K562 (cell line): ENCODE measurements at regions not wholly inside any gene's neighbourhood (a gene's known extent, or its start where the extent isn't known, plus 50 kb on each side); places are given as distances from the start of the nearest gene placed in this dataset.

Experiments used
- ATAC-seq: fragments of 200-7000 bp; cut with Tn5 transposase; 3 replicates; pipeline ENCODE4 v1.9.1; 2020; ENCODE audit warnings: moderate library complexity
- BruUV-seq: library from RNA; stranded (reverse); fragments of 400-500 nt; replicated peaks from 2 replicates; lab custom pipeline; 2021; lab: Mats Ljungman, UMichigan
- CTCF ChIA-PET: fragments of 300-600 bp; formaldehyde crosslinking; extraction: SDS; loops from one replicate; lab custom pipeline; 2021; ENCODE audit warnings: low intra/inter-chr PET ratio; lab: Yijun Ruan, JAX
- POLR2A ChIA-PET: fragments of 300-600, 350-650 bp; sonication (Branson Sonifier 250); formaldehyde crosslinking; extraction: SDS; loops from one replicate; lab custom pipeline; 2021; ENCODE audit warnings: antibody characterized with exemption, inconsistent platforms; lab: Yijun Ruan, JAX
- DNase-seq, 4 experiments: peaks; one replicate each; pipeline versions ENCODE4 v3.0.0 to v3.0.0-alpha.2; 2011 to 2018; ENCODE audit warnings: low spot score in 3 of 4, mixed read lengths in 3 of 4; ENCODE audit errors: extremely low read depth in 1 of 4
- FAIRE-seq: peaks from 2 replicates; lab custom pipeline; 2011; peaks lifted over from hg19 to GRCh38; lab: Jason Lieb, UNC
- H2AFZ ChIP-seq: 2 replicates; pipeline ENCODE4 v1.6.0; 2011; ENCODE audit warnings: low read depth, low read length, control low read depth, inconsistent platforms
- H3K27ac ChIP-seq: fragments of 200-600 bp; 3 replicates; pipeline ENCODE4 v1.8.0; 2011; ENCODE audit warnings: low read depth, mild to moderate bottlenecking, control low read depth, inconsistent platforms, low read length, moderate library complexity, mixed read lengths; ENCODE audit errors: extremely low read depth
- H3K27me3 ChIP-seq, 2 experiments: fragments of 300-600 bp in 1 of 2; 2 replicates in 1 of 2; 3 replicates in 1 of 2; pipeline versions ENCODE4 v1.6.0 to v1.8.0; 2011; ENCODE audit warnings: inconsistent platforms in 2 of 2, low read length in 2 of 2, mild to moderate bottlenecking in 1 of 2, mixed read lengths in 1 of 2, moderate library complexity in 1 of 2; ENCODE audit not compliant: control insufficient read depth in 2 of 2, insufficient read depth in 2 of 2
- H3K36me3 ChIP-seq: fragments of 300-600 bp; 3 replicates; pipeline ENCODE4 v1.8.0; 2011; ENCODE audit warnings: mild to moderate bottlenecking, low read length, inconsistent platforms; ENCODE audit not compliant: control insufficient read depth, insufficient read depth
- H3K4me1 ChIP-seq, 2 experiments: fragments of 200-600 bp in 1 of 2; replicated peaks in 1 of 2; 2 replicates in 1 of 2; 3 replicates in 1 of 2; pipeline versions ENCODE4 v1.5.1 to v1.8.0; 2011; ENCODE audit warnings: inconsistent platforms in 2 of 2, low read length in 2 of 2, mild to moderate bottlenecking in 1 of 2, mixed read lengths in 1 of 2, moderate library complexity in 1 of 2; ENCODE audit not compliant: control insufficient read depth in 2 of 2, insufficient read depth in 2 of 2
- H3K4me2 ChIP-seq: 2 replicates; pipeline ENCODE4 v1.6.1; 2011; ENCODE audit warnings: low read length, control low read depth, inconsistent platforms, mixed read lengths; ENCODE audit not compliant: insufficient read depth
- H3K4me3 ChIP-seq: fragments of 200-600 bp; sonication (generic), shearing (Covaris generic); 2 replicates; pipeline ENCODE4 v1.5.1; 2016; ENCODE audit warnings: control low read depth, inconsistent platforms
- H3K79me2 ChIP-seq: fragments of 200-600 bp; 3 replicates; pipeline ENCODE4 v1.8.0; 2011; ENCODE audit warnings: low read length, inconsistent platforms; ENCODE audit not compliant: control insufficient read depth, insufficient read depth
- H3K9ac ChIP-seq, 2 experiments: 2 replicates each; pipeline versions ENCODE4 v1.6.0 to v1.6.1; 2011; ENCODE audit warnings: low read depth in 2 of 2, low read length in 2 of 2, control low read depth in 1 of 2, inconsistent platforms in 1 of 2, mild to moderate bottlenecking in 1 of 2, mixed read lengths in 1 of 2; ENCODE audit not compliant: insufficient read depth in 1 of 2
- H3K9me1 ChIP-seq: one replicate; pipeline ENCODE4 v1.6.0; 2011; ENCODE audit warnings: inconsistent platforms, mild to moderate bottlenecking, low read length, moderate library complexity; ENCODE audit not compliant: control insufficient read depth, insufficient read depth
- H3K9me3 ChIP-seq: replicated peaks from 2 replicates; pipeline ENCODE4 v1.5.1; 2011; ENCODE audit warnings: low read depth, low read length, inconsistent platforms; ENCODE audit not compliant: control insufficient read depth, insufficient read depth
- H4K20me1 ChIP-seq: replicated peaks from 2 replicates; pipeline ENCODE4 v1.6.1; 2011; ENCODE audit warnings: low read length, inconsistent platforms, mixed read lengths; ENCODE audit not compliant: control insufficient read depth, insufficient read depth
- BACH1 ChIP-seq: fragments of 200-800 bp; sonication (Bioruptor generic); IDR thresholded peaks from 2 replicates; pipeline ENCODE4 v1.6.1; 2016; ENCODE audit warnings: missing genetic modification characterization, missing compliant biosample characterization
- BRF1 ChIP-seq: IDR thresholded peaks from 3 replicates; pipeline ENCODE4 v1.6.1; 2011; ENCODE audit warnings: borderline replicate concordance, mild to moderate bottlenecking; ENCODE audit not compliant: insufficient read length; ENCODE audit errors: extremely low read depth
- CHD2 ChIP-seq: IDR thresholded peaks from 2 replicates; pipeline ENCODE4 v1.6.1; 2011; ENCODE audit warnings: low read depth, low read length
- FOXJ2 ChIP-seq: fragments of 200-800 bp; sonication (Bioruptor generic); IDR thresholded peaks from 2 replicates; pipeline ENCODE4 v1.6.1; 2016; ENCODE audit warnings: missing genetic modification characterization, missing compliant biosample characterization
- ILK ChIP-seq: fragments of 450-650 bp; IDR thresholded peaks from 2 replicates; pipeline ENCODE4 v1.6.1; 2016; ENCODE audit warnings: missing genetic modification characterization, low read depth, mild to moderate bottlenecking, missing compliant biosample characterization, moderate library complexity, borderline replicate concordance
- KHSRP ChIP-seq: fragments of 450-650 bp; IDR thresholded peaks from 2 replicates; pipeline ENCODE4 v1.6.1; 2017
- NFE2 ChIP-seq: IDR thresholded peaks from 2 replicates; pipeline ENCODE4 v1.6.1; 2014; ENCODE audit warnings: antibody characterized with exemption, low read depth
- NFIX ChIP-seq: fragments of 250-450 bp; sonication (Bioruptor Pico); IDR thresholded peaks from 2 replicates; pipeline ENCODE4 v1.4.0; 2020; ENCODE audit warnings: low read depth, mild to moderate bottlenecking, moderate library complexity
- POLR2H ChIP-seq: IDR thresholded peaks from 2 replicates; pipeline ENCODE4 v1.6.1; 2016; ENCODE audit warnings: missing genetic modification characterization, low read depth, mild to moderate bottlenecking, control low read depth, missing compliant biosample characterization, moderate library complexity
- RAD51 ChIP-seq: fragments of 450-650 bp; IDR thresholded peaks from 2 replicates; pipeline ENCODE4 v1.7.1; 2016; ENCODE audit warnings: low read depth, mild to moderate bottlenecking, borderline replicate concordance
- RBBP5 ChIP-seq: fragments of 200-600 bp; sonication (generic); IDR thresholded peaks from 2 replicates; pipeline ENCODE4 v1.6.1; 2012; ENCODE audit warnings: borderline replicate concordance, mild to moderate bottlenecking, low read length, control low read depth, inconsistent platforms; ENCODE audit not compliant: insufficient read depth, poor library complexity, severe bottlenecking
- SMARCB1 ChIP-seq: IDR thresholded peaks from 2 replicates; pipeline ENCODE4 v1.6.1; 2011; ENCODE audit warnings: improper control_type of control experiment, low read depth; ENCODE audit not compliant: insufficient read length
- TAF1 ChIP-seq: IDR thresholded peaks from 2 replicates; pipeline ENCODE4 v1.6.1; 2011; ENCODE audit warnings: mild to moderate bottlenecking, low read length, moderate library complexity; ENCODE audit not compliant: insufficient read depth, control insufficient read depth, severe bottlenecking; ENCODE audit errors: extremely low read depth
- ZNF280B ChIP-seq: fragments of 250-450 bp; sonication (Bioruptor Pico); IDR thresholded peaks from 2 replicates; pipeline ENCODE4 v1.5.1; 2021; ENCODE audit warnings: mild to moderate bottlenecking
- ZNF436 ChIP-seq: fragments of 250-450, 450-650 bp; sonication (Bioruptor Pico); formaldehyde crosslinking; IDR thresholded peaks from 2 replicates; pipeline ENCODE4 v1.7.0; 2020; ENCODE audit warnings: mild to moderate bottlenecking
- WGBS: fragments of 100-300 bp; shearing (Covaris generic); methylation state at CpG from one replicate; pipeline ENCODE4 v1.1.6; 2016; ENCODE audit warnings: low coverage, mixed read lengths; ENCODE audit not compliant: insufficient coverage; ENCODE audit errors: missing lambda C conversion rate; 5-methylcytosine and 5-hydroxymethylcytosine counted together
- in situ Hi-C: fragments of 300-500 bp; cut with MboI; formaldehyde crosslinking; loops from 4 replicates; pipeline ENCODE4 v1.15.0; 2018; ENCODE audit warnings: inconsistent platforms, mixed read lengths
- intact Hi-C: fragments of 100-400 bp; cut with micrococcal nuclease; formaldehyde crosslinking; loops from 2 replicates; pipeline ENCODE4 v1.14.2; 2022
- TF ChIP-seq, protein P1 (sequence below), 2 experiments: IDR thresholded peaks; 2 replicates each; pipeline ENCODE4 v1.6.1; 2012; ENCODE audit warnings: improper control_type of control experiment in 2 of 2, low read depth in 2 of 2, low read length in 2 of 2, borderline replicate concordance in 1 of 2
- TF ChIP-seq, protein P2 (sequence below), 2 experiments: fragments of 450-650 bp; IDR thresholded peaks; 2 replicates each; pipeline ENCODE4 v1.6.1; 2016

GRCh38 chr14:97077687-97078086, 280.5 kb downstream of the VRK1 start:
- Histone ChIP-seq H3K9me1 (no peaks in the 10 kb centered on the region), H4K20me1 (no peaks in the 10 kb centered on the region), H3K4me2 (peak overlapping the region; percentile 40), H3K9me3 (no peaks in the 10 kb centered on the region), H3K27ac (no peak overlapping the region), H3K36me3 (no peaks in the 10 kb centered on the region), H3K4me3 (no peak overlapping the region), H3K79me2 (no peaks in the 10 kb centered on the region), H2AFZ (peak overlapping the region; percentile 69), H3K9ac (no peak overlapping the region), H3K27me3 (no peaks in the 10 kb centered on the region; a peak in 2 of 5 replicates)
- BruUV-seq: no TSS peak
- ChIA-PET CTCF (no interaction called here), POLR2A (interaction anchor here (0.9 to 1.2 kb wide), 2 partner anchors 11 to 15 kb away, joined by 4 to 5 read pairs; no protein-coding TSS in a partner anchor)
- WGBS: 26% methylated on average over 4 of the region's 4 CpGs
- in situ Hi-C loops (no loop called here), intact Hi-C loops (no loop called here)
- no peak; the same call in 2 of the 3 replicates for ATAC-seq
- no peak for DNase-seq
- peak; percentile 11 for FAIRE-seq
- TF ChIP-seq RAD51 (no peak), KHSRP (no peak), SMARCB1 (no peak), ILK (no peak), NFIX (CRISPR knock-in tag) (no peak), TAF1 (no peak), POLR2H (no peak), BACH1 (tag) (0 out of 2 replicates have a peak, but pooled peaks have one; percentile 4), ZNF280B (no peak), ZNF436 (CRISPR knock-in tag) (no peak), RBBP5 (no peak), FOXJ2 (tag) (0 out of 2 replicates have a peak, but pooled peaks have one; percentile 19), BRF1 (no peak), CHD2 (no peak), NFE2 (no peak)
- TF ChIP-seq, protein P1, sequence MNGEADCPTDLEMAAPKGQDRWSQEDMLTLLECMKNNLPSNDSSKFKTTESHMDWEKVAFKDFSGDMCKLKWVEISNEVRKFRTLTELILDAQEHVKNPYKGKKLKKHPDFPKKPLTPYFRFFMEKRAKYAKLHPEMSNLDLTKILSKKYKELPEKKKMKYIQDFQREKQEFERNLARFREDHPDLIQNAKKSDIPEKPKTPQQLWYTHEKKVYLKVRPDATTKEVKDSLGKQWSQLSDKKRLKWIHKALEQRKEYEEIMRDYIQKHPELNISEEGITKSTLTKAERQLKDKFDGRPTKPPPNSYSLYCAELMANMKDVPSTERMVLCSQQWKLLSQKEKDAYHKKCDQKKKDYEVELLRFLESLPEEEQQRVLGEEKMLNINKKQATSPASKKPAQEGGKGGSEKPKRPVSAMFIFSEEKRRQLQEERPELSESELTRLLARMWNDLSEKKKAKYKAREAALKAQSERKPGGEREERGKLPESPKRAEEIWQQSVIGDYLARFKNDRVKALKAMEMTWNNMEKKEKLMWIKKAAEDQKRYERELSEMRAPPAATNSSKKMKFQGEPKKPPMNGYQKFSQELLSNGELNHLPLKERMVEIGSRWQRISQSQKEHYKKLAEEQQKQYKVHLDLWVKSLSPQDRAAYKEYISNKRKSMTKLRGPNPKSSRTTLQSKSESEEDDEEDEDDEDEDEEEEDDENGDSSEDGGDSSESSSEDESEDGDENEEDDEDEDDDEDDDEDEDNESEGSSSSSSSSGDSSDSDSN (IDR thresholded peaks at IDR 0.05; ENCODE audit: borderline replicate concordance in 1 of 2, low read depth in 2 of 2, low read length in 2 of 2): no peak
- TF ChIP-seq, protein P2, sequence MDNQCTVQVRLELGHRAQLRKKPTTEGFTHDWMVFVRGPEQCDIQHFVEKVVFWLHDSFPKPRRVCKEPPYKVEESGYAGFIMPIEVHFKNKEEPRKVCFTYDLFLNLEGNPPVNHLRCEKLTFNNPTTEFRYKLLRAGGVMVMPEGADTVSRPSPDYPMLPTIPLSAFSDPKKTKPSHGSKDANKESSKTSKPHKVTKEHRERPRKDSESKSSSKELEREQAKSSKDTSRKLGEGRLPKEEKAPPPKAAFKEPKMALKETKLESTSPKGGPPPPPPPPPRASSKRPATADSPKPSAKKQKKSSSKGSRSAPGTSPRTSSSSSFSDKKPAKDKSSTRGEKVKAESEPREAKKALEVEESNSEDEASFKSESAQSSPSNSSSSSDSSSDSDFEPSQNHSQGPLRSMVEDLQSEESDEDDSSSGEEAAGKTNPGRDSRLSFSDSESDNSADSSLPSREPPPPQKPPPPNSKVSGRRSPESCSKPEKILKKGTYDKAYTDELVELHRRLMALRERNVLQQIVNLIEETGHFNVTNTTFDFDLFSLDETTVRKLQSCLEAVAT (IDR thresholded peaks at IDR 0.05): no peak
- TF ChIP-seq, all 486 proteins: peak for 2
- peaks cover 5 to 19% of the 10 kb centered on the region in 2 experiments; a peak in 3 of 5 replicates for H3K4me1 ChIP-seq
